ENCODE measurements at regions not wholly inside any gene's neighbourhood (a gene's known extent, or its start where the extent isn't known, plus 50 kb on each side); places are given as distances from the start of the nearest gene placed in this dataset.

DNA sequence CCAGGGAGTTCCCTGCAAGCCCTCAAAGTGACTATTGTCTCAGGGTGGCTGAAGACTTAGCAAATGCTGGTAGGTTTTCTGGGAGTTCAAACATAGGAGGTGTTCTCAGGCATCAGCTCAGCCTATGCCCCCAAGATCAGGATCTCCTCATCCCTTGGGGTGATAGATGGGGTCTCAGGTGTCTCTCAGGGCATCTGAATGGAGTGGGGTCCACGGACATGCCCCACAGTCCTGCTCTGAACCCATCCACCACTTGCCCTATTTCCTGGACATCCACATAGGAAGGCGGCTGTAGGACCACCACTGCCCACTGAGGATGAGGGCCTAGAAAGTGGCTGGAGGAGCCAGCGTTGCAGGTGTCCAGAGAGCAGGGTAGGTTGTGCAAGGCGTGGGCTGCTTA is 287.0 kb upstream of the CXCR4 start:
- H3K27ac ChIP-seq (ENCODE audit: insufficient read depth, low read length) = no peak overlapping the region
- H3K4me1 ChIP-seq (ENCODE audit: control insufficient read depth, extremely low read depth, insufficient read depth, low read length) = no peaks in the 10 kb centered on the region
- H3K4me3 ChIP-seq (replicated peaks in 1 of 4; ENCODE audit: control extremely low read depth in 1 of 4, insufficient read depth in 1 of 4, low read depth in 3 of 4, low read length in 4 of 4) = no peak overlapping the region
- no peak overlapping the region for H2AFZ ChIP-seq (ENCODE audit: low read length)
- no peaks in the 10 kb centered on the region for H3K27me3 ChIP-seq (ENCODE audit: control insufficient read depth, insufficient read depth, low read length)
- no peaks in the 10 kb centered on the region for H4K20me1 ChIP-seq (ENCODE audit: control insufficient read depth, extremely low read depth, insufficient read depth, low read length)
- no peaks in the 10 kb centered on the region for H3K36me3 ChIP-seq (ENCODE audit: control insufficient read depth, insufficient read depth, low read length)
- H3K9ac ChIP-seq (ENCODE audit: insufficient read depth, low read length) = no peak overlapping the region
- TF ChIP-seq EZH2 (IDR thresholded peaks at IDR 0.05; ENCODE audit: low read length, missing control alignments) = no peak
- TF ChIP-seq, protein P1, sequence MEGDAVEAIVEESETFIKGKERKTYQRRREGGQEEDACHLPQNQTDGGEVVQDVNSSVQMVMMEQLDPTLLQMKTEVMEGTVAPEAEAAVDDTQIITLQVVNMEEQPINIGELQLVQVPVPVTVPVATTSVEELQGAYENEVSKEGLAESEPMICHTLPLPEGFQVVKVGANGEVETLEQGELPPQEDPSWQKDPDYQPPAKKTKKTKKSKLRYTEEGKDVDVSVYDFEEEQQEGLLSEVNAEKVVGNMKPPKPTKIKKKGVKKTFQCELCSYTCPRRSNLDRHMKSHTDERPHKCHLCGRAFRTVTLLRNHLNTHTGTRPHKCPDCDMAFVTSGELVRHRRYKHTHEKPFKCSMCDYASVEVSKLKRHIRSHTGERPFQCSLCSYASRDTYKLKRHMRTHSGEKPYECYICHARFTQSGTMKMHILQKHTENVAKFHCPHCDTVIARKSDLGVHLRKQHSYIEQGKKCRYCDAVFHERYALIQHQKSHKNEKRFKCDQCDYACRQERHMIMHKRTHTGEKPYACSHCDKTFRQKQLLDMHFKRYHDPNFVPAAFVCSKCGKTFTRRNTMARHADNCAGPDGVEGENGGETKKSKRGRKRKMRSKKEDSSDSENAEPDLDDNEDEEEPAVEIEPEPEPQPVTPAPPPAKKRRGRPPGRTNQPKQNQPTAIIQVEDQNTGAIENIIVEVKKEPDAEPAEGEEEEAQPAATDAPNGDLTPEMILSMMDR (conservative IDR thresholded peaks at IDR 0.05 in 1 of 2, IDR thresholded peaks at IDR 0.05 in 1 of 2; ENCODE audit: low read depth in 1 of 2, low read length in 2 of 2) = no peak
- no peak overlapping the region for H3K4me2 ChIP-seq (ENCODE audit: extremely low read depth, insufficient read depth, low read length)
- H3K79me2 ChIP-seq (ENCODE audit: control insufficient read depth, insufficient read depth, low read length) = no peaks in the 10 kb centered on the region
- H3K9me3 ChIP-seq (ENCODE audit: control insufficient read depth, insufficient read depth, low read depth, low read length) = no peaks in the 10 kb centered on the region
- no peak for DNase-seq (ENCODE audit: low read depth in 2 of 2)

DNA sequence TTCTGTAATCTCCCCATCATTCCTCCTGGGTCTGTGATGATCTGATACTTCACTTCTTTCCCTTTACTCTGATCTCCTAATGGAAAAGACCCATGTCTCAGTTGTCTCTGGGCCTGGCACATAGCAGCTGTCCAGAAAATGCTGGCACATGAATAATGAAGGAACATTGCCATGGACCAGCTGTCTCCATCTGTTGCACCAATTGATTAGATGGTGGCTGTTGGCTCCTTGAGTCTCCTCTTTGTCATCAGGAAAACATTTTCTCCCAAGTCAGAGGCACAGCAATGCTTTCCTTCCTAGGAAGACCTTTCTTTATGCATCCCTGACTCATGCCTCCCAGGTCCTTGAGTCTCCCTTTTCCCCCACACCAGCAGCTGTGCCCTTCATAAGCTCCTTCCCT is 286.2 kb upstream of the CXCR4 start:
- Histone ChIP-seq H3K79me2 (ENCODE audit: control insufficient read depth, insufficient read depth, low read length) (no peaks in the 10 kb centered on the region), H4K20me1 (ENCODE audit: control insufficient read depth, extremely low read depth, insufficient read depth, low read length) (no peaks in the 10 kb centered on the region), H2AFZ (ENCODE audit: low read length) (no peak overlapping the region), H3K27me3 (ENCODE audit: control insufficient read depth, insufficient read depth, low read length) (no peaks in the 10 kb centered on the region), H3K9ac (ENCODE audit: insufficient read depth, low read length) (no peak overlapping the region), H3K9me3 (ENCODE audit: control insufficient read depth, insufficient read depth, low read depth, low read length) (no peaks in the 10 kb centered on the region), H3K4me2 (ENCODE audit: extremely low read depth, insufficient read depth, low read length) (no peak overlapping the region), H3K36me3 (ENCODE audit: control insufficient read depth, insufficient read depth, low read length) (no peaks in the 10 kb centered on the region), H3K4me3 (replicated peaks in 1 of 4; ENCODE audit: control extremely low read depth in 1 of 4, insufficient read depth in 1 of 4, low read depth in 3 of 4, low read length in 4 of 4) (no peak overlapping the region), H3K27ac (ENCODE audit: insufficient read depth, low read length) (no peak overlapping the region), H3K4me1 (ENCODE audit: control insufficient read depth, extremely low read depth, insufficient read depth, low read length) (no peaks in the 10 kb centered on the region)
- TF ChIP-seq, protein P1 (conservative IDR thresholded peaks at IDR 0.05 in 1 of 2, IDR thresholded peaks at IDR 0.05 in 1 of 2; ENCODE audit: low read depth in 1 of 2, low read length in 2 of 2) = no peak
- no peak for TF ChIP-seq EZH2 (IDR thresholded peaks at IDR 0.05; ENCODE audit: low read length, missing control alignments)
- no peak for DNase-seq (ENCODE audit: low read depth in 2 of 2)

DNA sequence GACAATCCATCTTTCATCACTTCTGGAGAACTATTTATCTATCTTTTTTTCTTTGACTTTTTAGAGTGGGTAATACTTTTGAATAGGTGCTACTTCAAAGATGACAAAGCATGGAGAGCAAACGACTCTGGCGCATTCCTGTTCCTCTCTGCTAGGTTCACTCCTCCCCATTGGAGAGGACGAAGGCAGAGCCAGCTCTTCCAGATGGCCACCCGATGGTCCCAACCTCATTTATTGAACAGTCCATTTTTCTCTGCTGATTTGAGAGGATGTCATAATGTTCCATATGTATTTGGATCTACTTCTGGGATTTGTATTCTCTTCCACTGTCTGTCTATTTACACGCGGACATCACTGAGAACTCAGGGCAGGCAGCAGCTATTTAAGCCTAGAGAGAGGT is 284.3 kb upstream of the CXCR4 start:
- no peaks in the 10 kb centered on the region for H3K36me3 ChIP-seq (ENCODE audit: control insufficient read depth, insufficient read depth, low read length)
- H2AFZ ChIP-seq (ENCODE audit: low read length) = no peak overlapping the region
- DNase-seq (ENCODE audit: low read depth in 2 of 2) = no peak
- no peak overlapping the region for H3K27ac ChIP-seq (ENCODE audit: insufficient read depth, low read length)
- H3K27me3 ChIP-seq (ENCODE audit: control insufficient read depth, insufficient read depth, low read length) = no peaks in the 10 kb centered on the region
- H3K4me3 ChIP-seq (replicated peaks in 1 of 4; ENCODE audit: control extremely low read depth in 1 of 4, insufficient read depth in 1 of 4, low read depth in 3 of 4, low read length in 4 of 4) = no peak overlapping the region
- no peaks in the 10 kb centered on the region for H3K4me1 ChIP-seq (ENCODE audit: control insufficient read depth, extremely low read depth, insufficient read depth, low read length)
- H3K9ac ChIP-seq (ENCODE audit: insufficient read depth, low read length) = no peak overlapping the region
- H3K9me3 ChIP-seq (ENCODE audit: control insufficient read depth, insufficient read depth, low read depth, low read length) = no peaks in the 10 kb centered on the region
- H4K20me1 ChIP-seq (ENCODE audit: control insufficient read depth, extremely low read depth, insufficient read depth, low read length) = no peaks in the 10 kb centered on the region
- TF ChIP-seq, protein P1 (conservative IDR thresholded peaks at IDR 0.05 in 1 of 2, IDR thresholded peaks at IDR 0.05 in 1 of 2; ENCODE audit: low read depth in 1 of 2, low read length in 2 of 2) = no peak
- no peak for TF ChIP-seq EZH2 (IDR thresholded peaks at IDR 0.05; ENCODE audit: low read length, missing control alignments)
- H3K4me2 ChIP-seq (ENCODE audit: extremely low read depth, insufficient read depth, low read length) = no peak overlapping the region
- no peaks in the 10 kb centered on the region for H3K79me2 ChIP-seq (ENCODE audit: control insufficient read depth, insufficient read depth, low read length)
